Right lung (tissue), 2 donors: ENCODE measurements at regions not wholly inside any gene's neighbourhood (a gene's known extent, or its start where the extent isn't known, plus 50 kb on each side); places are given as distances from the start of the nearest gene placed in this dataset.
"Not testable (repeated sequence)": the region's sequence is repeated elsewhere in the genome, so short reads cannot be mapped to it uniquely, and the experiment has no call there.

ENCODE experiments used
- DNase-seq, 2 donors: peaks; one replicate each; pipeline ENCODE4 v3.0.0-alpha.2; 2013

GRCh38 chr17:19470530-19471261, 59.7 kb downstream of the RNF112 start:
- peak in 1 of 2 donors; percentile 49 for DNase-seq

- DNase-seq = not testable (repeated sequence)
Measured at GRCh38 chr17:19474405-19474804, 59.2 kb upstream of the SLC47A1 start.

- not testable (repeated sequence) for DNase-seq
Measured at GRCh38 chr17:19475800-19476199, 57.9 kb upstream of the SLC47A1 start.

GRCh38 chr17:19482576-19482975, 51.1 kb upstream of the SLC47A1 start:
- DNase-seq = no peak
